H1 (cell line): ENCODE measurements at regions not wholly inside any gene's neighbourhood (a gene's known extent, or its start where the extent isn't known, plus 50 kb on each side); places are given as distances from the start of the nearest gene placed in this dataset.

ENCODE experiments used
- CTCF ChIA-PET: fragments of 300-600 bp; sonication (Branson Sonifier 250); formaldehyde crosslinking; loops from one replicate; lab custom pipeline; 2021; ENCODE audit not compliant: partially characterized antibody; lab: Charles Lee
- POLR2A ChIA-PET: fragments of 300-600 bp; sonication (Branson Sonifier 250); formaldehyde crosslinking; loops from one replicate; lab custom pipeline; 2021; ENCODE audit warnings: inconsistent platforms; ENCODE audit not compliant: partially characterized antibody; lab: Charles Lee
- DNase-seq, 2 experiments: peaks; one replicate each; pipeline versions ENCODE4 v3.0.0 to v3.0.0-alpha.2; 2010 to 2022; ENCODE audit warnings: low spot score in 2 of 2, low read depth in 1 of 2, mixed read lengths in 1 of 2
- FAIRE-seq: peaks from 2 replicates; lab custom pipeline; 2011; peaks lifted over from hg19 to GRCh38; lab: Jason Lieb, UNC
- H2AFZ ChIP-seq: 2 replicates; pipeline ENCODE4 v1.8.1; 2012; ENCODE audit warnings: low read length, inconsistent platforms
- H2AK5ac ChIP-seq: 2 replicates; pipeline ENCODE4 v1.6.1; 2013; ENCODE audit warnings: low read depth, low read length
- H2BK120ac ChIP-seq: replicated peaks from 2 replicates; pipeline ENCODE3; 2013; ENCODE audit warnings: low read depth, low read length, inconsistent platforms
- H2BK12ac ChIP-seq: 2 replicates; pipeline ENCODE4 v1.6.1; 2013; ENCODE audit warnings: low read depth, low read length
- H2BK15ac ChIP-seq: 2 replicates; pipeline ENCODE4 v1.6.1; 2013; ENCODE audit warnings: low read length
- H2BK20ac ChIP-seq: 2 replicates; pipeline ENCODE4 v1.6.1; 2013; ENCODE audit warnings: low read length
- H2BK5ac ChIP-seq: 2 replicates; pipeline ENCODE4 v1.6.1; 2013; ENCODE audit warnings: low read depth, low read length
- H3K14ac ChIP-seq: 2 replicates; pipeline ENCODE4 v1.6.1; 2013; ENCODE audit warnings: inconsistent platforms; ENCODE audit not compliant: insufficient read length
- H3K18ac ChIP-seq: 2 replicates; pipeline ENCODE4 v1.6.1; 2013; ENCODE audit warnings: low read length; ENCODE audit errors: extremely low read depth
- H3K23ac ChIP-seq: 2 replicates; pipeline ENCODE4 v1.6.1; 2013; ENCODE audit warnings: inconsistent platforms; ENCODE audit not compliant: insufficient read length
- H3K23me2 ChIP-seq: 2 replicates; pipeline ENCODE4 v1.6.1; 2013; ENCODE audit warnings: low read depth, low read length
- H3K27ac ChIP-seq: 2 replicates; pipeline ENCODE4 v1.6.1; 2011; ENCODE audit warnings: low read depth, low read length, inconsistent platforms
- H3K27me3 ChIP-seq, 4 experiments: replicated peaks in 1 of 4; 1 replicate in 1 of 4; 2 replicates in 3 of 4; pipeline versions ENCODE4 v1.6.1 to v1.8.1; 2011 to 2013; ENCODE audit warnings: low read length in 3 of 4, mild to moderate bottlenecking in 3 of 4, inconsistent platforms in 2 of 4, mixed read lengths in 2 of 4, moderate library complexity in 1 of 4; ENCODE audit not compliant: control insufficient read depth in 3 of 4, insufficient read depth in 3 of 4; ENCODE audit errors: extremely low read depth in 1 of 4
- H3K36me3 ChIP-seq, 4 experiments: 2 replicates each; pipeline versions ENCODE4 v1.6.1 to v1.8.1; 2011 to 2013; ENCODE audit warnings: mild to moderate bottlenecking in 4 of 4, low read length in 3 of 4, moderate library complexity in 2 of 4, control low read depth in 1 of 4, inconsistent platforms in 1 of 4; ENCODE audit not compliant: insufficient read depth in 4 of 4, control insufficient read depth in 2 of 4
- H3K4ac ChIP-seq: replicated peaks from 2 replicates; pipeline ENCODE3; 2013; ENCODE audit warnings: low read length, low read depth, mixed read lengths, inconsistent platforms; ENCODE audit not compliant: insufficient read length
- H3K4me1 ChIP-seq, 4 experiments: replicated peaks in 1 of 4; 1 replicate in 1 of 4; 2 replicates in 3 of 4; pipeline versions ENCODE4 v1.6.1 to v1.8.1; 2011 to 2013; ENCODE audit warnings: low read length in 3 of 4, inconsistent platforms in 2 of 4, mixed read lengths in 1 of 4; ENCODE audit not compliant: insufficient read depth in 4 of 4, control insufficient read depth in 3 of 4
- H3K4me2 ChIP-seq, 2 experiments: 2 replicates each; pipeline versions ENCODE4 v1.6.1 to v1.8.1; 2011 to 2013; ENCODE audit warnings: low read depth in 2 of 2, low read length in 2 of 2, control low read depth in 1 of 2, inconsistent platforms in 1 of 2, mild to moderate bottlenecking in 1 of 2; ENCODE audit not compliant: insufficient read depth in 1 of 2
- H3K4me3 ChIP-seq, 4 experiments: fragments of 200-600, 300-600 bp in 1 of 4; sonication (generic), shearing (Covaris generic), sonication (Bioruptor Twin) in 1 of 4; 2 replicates each; pipeline versions ENCODE4 v1.5.1 to v1.8.1; 2011 to 2016; ENCODE audit warnings: low read length in 4 of 4, low read depth in 3 of 4, control low read depth in 2 of 4, inconsistent platforms in 2 of 4, mild to moderate bottlenecking in 2 of 4, mixed read lengths in 1 of 4, moderate library complexity in 1 of 4; ENCODE audit not compliant: insufficient read depth in 2 of 4; ENCODE audit errors: extremely low read depth in 1 of 4
- H3K56ac ChIP-seq: replicated peaks from 2 replicates; pipeline ENCODE3; 2013; ENCODE audit warnings: low read depth, mild to moderate bottlenecking, mixed read lengths, low read length, inconsistent platforms; ENCODE audit not compliant: insufficient read length
- H3K79me1 ChIP-seq: 2 replicates; pipeline ENCODE4 v1.6.1; 2013; ENCODE audit warnings: low read depth, low read length, control low read depth
- H3K79me2 ChIP-seq, 2 experiments: 2 replicates each; pipeline versions ENCODE4 v1.6.1 to v1.8.1; 2012 to 2013; ENCODE audit warnings: low read length in 2 of 2, mild to moderate bottlenecking in 2 of 2, inconsistent platforms in 1 of 2; ENCODE audit not compliant: insufficient read depth in 2 of 2, control insufficient read depth in 1 of 2
- H3K9ac ChIP-seq, 4 experiments: replicated peaks in 1 of 4; 1 replicate in 1 of 4; 2 replicates in 3 of 4; pipeline versions ENCODE4 v1.6.1 to v1.8.1; 2011 to 2013; ENCODE audit warnings: low read depth in 3 of 4, low read length in 3 of 4, control low read depth in 2 of 4, mild to moderate bottlenecking in 2 of 4, moderate library complexity in 2 of 4, inconsistent platforms in 1 of 4; ENCODE audit errors: extremely low read depth in 1 of 4
- H3K9me3 ChIP-seq, 2 experiments: 2 replicates each; pipeline versions ENCODE4 v1.6.1 to v1.8.1; 2012 to 2013; ENCODE audit warnings: mild to moderate bottlenecking in 2 of 2, moderate library complexity in 2 of 2, control low read depth in 1 of 2, inconsistent platforms in 1 of 2, low read depth in 1 of 2, low read length in 1 of 2, mixed read lengths in 1 of 2; ENCODE audit not compliant: insufficient read depth in 2 of 2
- H4K20me1 ChIP-seq, 2 experiments: replicated peaks in 1 of 2; 2 replicates each; pipeline versions ENCODE3 to v1.8.1; 2011 to 2013; ENCODE audit warnings: inconsistent platforms in 2 of 2, low read length in 2 of 2, mild to moderate bottlenecking in 1 of 2; ENCODE audit not compliant: insufficient read depth in 2 of 2, control insufficient read depth in 1 of 2
- H4K5ac ChIP-seq: 2 replicates; pipeline ENCODE4 v1.6.1; 2013; ENCODE audit warnings: low read length, low read depth, mixed read lengths, inconsistent platforms; ENCODE audit not compliant: insufficient read length
- H4K8ac ChIP-seq: 2 replicates; pipeline ENCODE4 v1.8.0; 2013; ENCODE audit warnings: mild to moderate bottlenecking, moderate library complexity, low read length, inconsistent platforms; ENCODE audit not compliant: insufficient read depth; ENCODE audit errors: extremely low read depth
- H4K91ac ChIP-seq: replicated peaks from 2 replicates; pipeline ENCODE3; 2013; ENCODE audit warnings: low read length, mixed read lengths, inconsistent platforms; ENCODE audit not compliant: insufficient read length
- EGR1 ChIP-seq: IDR thresholded peaks from 2 replicates; pipeline ENCODE4 v1.6.1; 2011; ENCODE audit warnings: low read depth, low read length, borderline replicate concordance
- EZH2 ChIP-seq: fragments of 200-600 bp; sonication (generic); IDR thresholded peaks from 2 replicates; pipeline ENCODE4 v1.7.1; 2012; ENCODE audit warnings: low read depth, mild to moderate bottlenecking, moderate library complexity, low read length, inconsistent platforms; ENCODE audit not compliant: severe bottlenecking
- POU5F1 ChIP-seq: IDR thresholded peaks from 2 replicates; pipeline ENCODE4 v1.6.1; 2011; ENCODE audit warnings: low read depth, mild to moderate bottlenecking, low read length, moderate library complexity
- RFX5 ChIP-seq: IDR thresholded peaks from 2 replicates; pipeline ENCODE4 v1.6.1; 2011; ENCODE audit warnings: low read depth, low read length, improper control_type of control experiment, borderline replicate concordance
- SRF ChIP-seq: IDR thresholded peaks from 2 replicates; pipeline ENCODE4 v1.6.1; 2011; ENCODE audit warnings: mild to moderate bottlenecking, low read depth, low read length, moderate library complexity
- TEAD4 ChIP-seq: IDR thresholded peaks from 2 replicates; pipeline ENCODE4 v1.6.1; 2012; ENCODE audit warnings: low read depth, low read length, inconsistent platforms, mixed read lengths
- WGBS, 2 experiments: shearing (Covaris generic) in 1 of 2; methylation state at CpG; one replicate each; pipeline versions ENCODE4 v1.1.6 to v1.1.7; 2013 to 2015; ENCODE audit warnings: low lambda C conversion rate in 2 of 2, mixed read lengths in 2 of 2, inconsistent platforms in 1 of 2, low coverage in 1 of 2, missing lambda C conversion rate in 1 of 2; ENCODE audit not compliant: insufficient replicate concordance in 2 of 2, insufficient coverage in 1 of 2, insufficient read length in 1 of 2; ENCODE audit errors: extremely low coverage in 1 of 2, missing lambda C conversion rate in 1 of 2; 5-methylcytosine and 5-hydroxymethylcytosine counted together

GRCh38 chr15:89417206-89417725 lies 79.1 kb downstream of the RHCG start:
- no peak overlapping the region for H3K56ac ChIP-seq
- no peak overlapping the region; a peak in 1 of 7 replicates for H3K9ac ChIP-seq
- DNase-seq (no peak), FAIRE-seq (no peak)
- CTCF ChIA-PET, result interaction anchor here (0.6 to 17.4 kb wide), 29 partner anchors 8 to 613 kb away, joined by 3 to 412 read pairs (median 9); partner anchors contain the start of gene RHCG
- no peak overlapping the region for H4K8ac ChIP-seq
- no peak overlapping the region for H4K5ac ChIP-seq
- peaks cover 0 to 11% of the 10 kb centered on the region in 2 experiments for H4K20me1 ChIP-seq
- no peaks in the 10 kb centered on the region for H3K79me1 ChIP-seq
- no peak overlapping the region for H2BK15ac ChIP-seq
- H4K91ac ChIP-seq, result no peak overlapping the region
- no peak overlapping the region for H3K27ac ChIP-seq
- WGBS, 2 experiments, result 52% methylated on average over 22 of the region's 22 CpGs; no CpG with 5 or more reads in 1 of the 2 experiments
- H3K4me1 ChIP-seq, result peaks cover 6 to 19% (median 10%) of the 10 kb centered on the region in 4 experiments
- H3K27me3 ChIP-seq, result peaks cover 24 to 84% (median 70%) of the 10 kb centered on the region in 4 experiments
- no peak overlapping the region for H2BK12ac ChIP-seq
- no peaks in the 10 kb centered on the region for H3K79me2 ChIP-seq
- peak overlapping the region; percentile 38 to 87 for H3K4me2 ChIP-seq
- no peak overlapping the region for H3K23ac ChIP-seq
- no peaks in the 10 kb centered on the region for H3K9me3 ChIP-seq
- POLR2A ChIA-PET, result interaction anchor here (1.0 to 1.6 kb wide), 4 partner anchors 13 to 26 kb away, joined by 3 to 5 read pairs (median 3); no protein-coding TSS in a partner anchor
- H3K23me2 ChIP-seq, result peaks cover 4% of the 10 kb centered on the region; the same call in 1 of the 2 replicates
- H3K14ac ChIP-seq, result no peak overlapping the region
- no peak overlapping the region for H2AK5ac ChIP-seq
- H2AFZ ChIP-seq, result no peak overlapping the region
- no peak overlapping the region for H2BK5ac ChIP-seq
- no peak overlapping the region for H3K4ac ChIP-seq
- H2BK20ac ChIP-seq, result no peak overlapping the region
- TF ChIP-seq EGR1 (no peak), TEAD4 (no peak), POU5F1 (no peak), SRF (no peak), RFX5 (no peak), EZH2 (peak; percentile 17)
- TF ChIP-seq, all 59 proteins: peak for 1
- no peak overlapping the region for H3K18ac ChIP-seq
- H3K4me3 ChIP-seq, result peak overlapping the region in 3 of 4 experiments; percentile 14 to 64 (median 54); a peak in 4 of 8 replicates
- no peak overlapping the region for H2BK120ac ChIP-seq
- H3K36me3 ChIP-seq, result no peaks in the 10 kb centered on the region
